Pancreas (tissue), 10 donors: ENCODE measurements at regions not wholly inside any gene's neighbourhood (a gene's known extent, or its start where the extent isn't known, plus 50 kb on each side); places are given as distances from the start of the nearest gene placed in this dataset.

Experiments
- ATAC-seq, 4 donors: fragments of 200-7000 bp; cut with Tn5 transposase; one replicate each; pipeline versions ENCODE4 v1.8.0 to v1.9.1; 2020; ENCODE audit warnings: mild to moderate bottlenecking in 4 of 4, moderate library complexity in 4 of 4
- DNase-seq, 6 donors: peaks; one replicate each; pipeline ENCODE4 v3.0.0-alpha.2; 2020
- FAIRE-seq: peaks from 2 replicates; lab custom pipeline; 2012; peaks lifted over from hg19 to GRCh38; lab: Jason Lieb, UNC
- H3K27ac ChIP-seq, 4 donors: fragments of 200-600 bp; sonication (generic); 1 replicate in 3 of 4; 2 replicates in 1 of 4; pipeline versions ENCODE4 v1.5.0 to v1.8.0; 2020
- H3K27me3 ChIP-seq, 4 donors: fragments of 200-600 bp; one replicate each; pipeline ENCODE4 v1.8.0; 2021
- H3K36me3 ChIP-seq, 3 donors: fragments of 200-600 bp; sonication (generic) in 1 of 3; one replicate each; pipeline versions ENCODE4 v1.5.0 to v1.8.0; 2020 to 2021
- H3K4me1 ChIP-seq, 3 donors: fragments of 200-600 bp; one replicate each; pipeline ENCODE4 v1.8.0; 2021
- H3K4me3 ChIP-seq, 4 donors: fragments of 200-600 bp; sonication (generic) in 2 of 4; one replicate each; pipeline versions ENCODE4 v1.5.0 to v1.8.0; 2020 to 2021
- H3K9me3 ChIP-seq, 4 donors: fragments of 200-600 bp; one replicate each; pipeline ENCODE4 v1.8.0; 2021
- CTCF ChIP-seq, 4 donors: fragments of 200-600 bp; sonication (generic) in 3 of 4; IDR thresholded peaks; one replicate each; pipeline versions ENCODE4 v1.5.0 to v1.8.0; 2021; ENCODE audit warnings: antibody characterized with exemption in 4 of 4
- WGBS, 2 donors: extraction: QIAGEN DNeasy Blood & Tissue Kit; methylation state at CpG; one replicate each; pipeline ENCODE4 v1.1.7; 2013; 5-methylcytosine and 5-hydroxymethylcytosine counted together
- intact Hi-C, 3 donors: fragments of 100-400 bp; cut with DNase I; formaldehyde crosslinking; loops; one replicate each; pipeline versions ENCODE4 v1.11.1 to v1.14.2; 2022
- donor health status: healthy with polysubstance abuse.
- donor health status: DM: no; HTN: no; CAD: no; lungs with moderate emphysema.
- donor health status: DM: no; HTN: no; CAD: no.
- donor health status: control.
- donor health status: control.
- donor health status: Bipolar disorder and iron deficiency.
- donor health status: DM: yes; HTN: yes; CAD: no.
- donor health status: DM: no; HTN: no; CAD: no.
- donor health status: DM: no; HTN: no; CAD: no.
- donor health status: DM: yes; HTN: yes; CAD: no.

- Histone ChIP-seq H3K36me3 (no peaks in the 10 kb centered on the region), H3K4me1 (no peaks in the 10 kb centered on the region), H3K4me3 (no peak overlapping the region), H3K27ac (no peak overlapping the region), H3K9me3 (no peaks in the 10 kb centered on the region), H3K27me3 (no peaks in the 10 kb centered on the region)
- no peak for FAIRE-seq
- 71 to 76% methylated on average over 3 of the region's 3 CpGs for WGBS, 2 donors
- DNase-seq, result no peak
- no peak for ATAC-seq
- intact Hi-C loops, result no loop called here
- TF ChIP-seq CTCF (IDR thresholded peaks at IDR 0.05), result no peak
These were observed 373.7 kb upstream of the GALNT5 start for GRCh38 chr2:156883804-156884203.

GRCh38 chr2:156884216-156884615 is 373.3 kb upstream of the GALNT5 start:
- no peak for DNase-seq
- FAIRE-seq, result no peak
- intact Hi-C loops, result no loop called here
- no peaks in the 10 kb centered on the region for H3K36me3 ChIP-seq
- H3K4me1 ChIP-seq, result no peaks in the 10 kb centered on the region
- ATAC-seq, result no peak
- TF ChIP-seq CTCF (IDR thresholded peaks at IDR 0.05), result no peak
- WGBS, 2 donors, result 62 to 63% methylated on average over 3 of the region's 3 CpGs
- no peaks in the 10 kb centered on the region for H3K9me3 ChIP-seq
- H3K27ac ChIP-seq, result no peak overlapping the region
- no peak overlapping the region for H3K4me3 ChIP-seq
- no peaks in the 10 kb centered on the region for H3K27me3 ChIP-seq

- Histone ChIP-seq H3K27ac (no peak overlapping the region), H3K9me3 (no peaks in the 10 kb centered on the region), H3K27me3 (no peaks in the 10 kb centered on the region), H3K4me3 (no peak overlapping the region), H3K4me1 (no peaks in the 10 kb centered on the region), H3K36me3 (no peaks in the 10 kb centered on the region)
- ATAC-seq, result no peak
- no peak for FAIRE-seq
- intact Hi-C loops, result no loop called here
- 57 to 70% methylated on average over 5 of the region's 5 CpGs for WGBS, 2 donors
- no peak for DNase-seq
- TF ChIP-seq CTCF (IDR thresholded peaks at IDR 0.05), result no peak
These were observed 366.9 kb upstream of the GALNT5 start for GRCh38 chr2:156890529-156891148.

- no peak for ATAC-seq
- intact Hi-C loops, result no loop called here
- Histone ChIP-seq H3K27ac (no peak overlapping the region), H3K4me1 (no peaks in the 10 kb centered on the region), H3K9me3 (no peaks in the 10 kb centered on the region), H3K36me3 (no peaks in the 10 kb centered on the region), H3K4me3 (no peak overlapping the region), H3K27me3 (no peaks in the 10 kb centered on the region)
- no peak for TF ChIP-seq CTCF (IDR thresholded peaks at IDR 0.05)
- no peak for FAIRE-seq
- no peak for DNase-seq
- 76 to 82% methylated on average over 1 of the region's 1 CpG for WGBS, 2 donors
These were observed 365.9 kb upstream of the GALNT5 start for GRCh38 chr2:156891609-156892008.

GRCh38 chr2:156892467-156893281 is 364.8 kb upstream of the GALNT5 start:
- DNase-seq, result no peak
- FAIRE-seq, result peak; percentile 39
- 2% methylated on average over 14 of the region's 14 CpGs for WGBS, 2 donors
- peak overlapping the region in 3 of 4 donors; percentile 8 to 41 (median 30) for H3K4me3 ChIP-seq
- peak; percentile 80 to 98 (median 96) for ATAC-seq
- H3K36me3 ChIP-seq, result no peaks in the 10 kb centered on the region
- H3K27ac ChIP-seq, result no peak overlapping the region
- H3K4me1 ChIP-seq, result no peaks in the 10 kb centered on the region
- no peaks in the 10 kb centered on the region for H3K9me3 ChIP-seq
- no peaks in the 10 kb centered on the region for H3K27me3 ChIP-seq
- TF ChIP-seq CTCF (IDR thresholded peaks at IDR 0.05), result peak in 2 of 4 donors; percentile 30 to 33
- intact Hi-C loops, result no loop called here
